HEK293 (cell line): ENCODE measurements at regions not wholly inside any gene's neighbourhood (a gene's known extent, or its start where the extent isn't known, plus 50 kb on each side); places are given as distances from the start of the nearest gene placed in this dataset.

Source experiments
- CTCF ChIP-seq: fragments of 450-650 bp; formaldehyde crosslinking; IDR thresholded peaks from 2 replicates; pipeline ENCODE4 v1.5.1; 2016; ENCODE audit warnings: missing biosample characterization, missing genetic modification characterization
- MYNN ChIP-seq: fragments of 450-650 bp; formaldehyde crosslinking; IDR thresholded peaks from 2 replicates; pipeline ENCODE4 v1.5.1; 2016; ENCODE audit warnings: missing biosample characterization, missing genetic modification characterization, borderline replicate concordance
- REST ChIP-seq: fragments of 450-650 bp; formaldehyde crosslinking; IDR thresholded peaks from 2 replicates; pipeline ENCODE4 v1.5.1; 2016; ENCODE audit warnings: missing biosample characterization, missing genetic modification characterization
- TCF7L2 ChIP-seq: IDR thresholded peaks from 2 replicates; pipeline ENCODE4 v1.6.1; 2011; ENCODE audit warnings: low read depth, mild to moderate bottlenecking, inconsistent platforms, low read length, moderate library complexity, borderline replicate concordance
- ZBTB1 ChIP-seq: fragments of 450-650 bp; formaldehyde crosslinking; IDR thresholded peaks from 2 replicates; pipeline ENCODE4 v1.5.1; 2016; ENCODE audit warnings: missing biosample characterization, missing genetic modification characterization
- ZNF114 ChIP-seq: fragments of 450-650 bp; formaldehyde crosslinking; IDR thresholded peaks from 2 replicates; pipeline ENCODE4 v1.5.0; 2017; ENCODE audit warnings: missing biosample characterization, missing genetic modification characterization
- ZNF274 ChIP-seq, 2 experiments: fragments of 200-500 bp in 1 of 2; fragments of 450-650 bp in 1 of 2; sonication (Bioruptor generic) in 1 of 2; formaldehyde crosslinking in 1 of 2; IDR thresholded peaks; 2 replicates each; pipeline versions ENCODE4 v1.5.1 to v1.6.1; 2014 to 2016; ENCODE audit warnings: borderline replicate concordance in 1 of 2, inconsistent platforms in 1 of 2, low read length in 1 of 2, missing biosample characterization in 1 of 2, missing genetic modification characterization in 1 of 2
- ZNF292 ChIP-seq: fragments of 450-650 bp; formaldehyde crosslinking; IDR thresholded peaks from 2 replicates; pipeline ENCODE4 v1.5.1; 2016; ENCODE audit warnings: low read depth, missing biosample characterization, missing genetic modification characterization, borderline replicate concordance
- TF ChIP-seq, protein P1 (sequence below): fragments of 450-650 bp; formaldehyde crosslinking; IDR thresholded peaks from 2 replicates; pipeline ENCODE4 v1.5.1; 2017; ENCODE audit warnings: missing biosample characterization, missing genetic modification characterization

GRCh38 chr5:101212942-101213514 is 309.9 kb upstream of the ST8SIA4 start:
- TF ChIP-seq CTCF (tag by site-specific recombination) = no peak
- TF ChIP-seq ZNF292 = no peak
- TF ChIP-seq, protein P1, sequence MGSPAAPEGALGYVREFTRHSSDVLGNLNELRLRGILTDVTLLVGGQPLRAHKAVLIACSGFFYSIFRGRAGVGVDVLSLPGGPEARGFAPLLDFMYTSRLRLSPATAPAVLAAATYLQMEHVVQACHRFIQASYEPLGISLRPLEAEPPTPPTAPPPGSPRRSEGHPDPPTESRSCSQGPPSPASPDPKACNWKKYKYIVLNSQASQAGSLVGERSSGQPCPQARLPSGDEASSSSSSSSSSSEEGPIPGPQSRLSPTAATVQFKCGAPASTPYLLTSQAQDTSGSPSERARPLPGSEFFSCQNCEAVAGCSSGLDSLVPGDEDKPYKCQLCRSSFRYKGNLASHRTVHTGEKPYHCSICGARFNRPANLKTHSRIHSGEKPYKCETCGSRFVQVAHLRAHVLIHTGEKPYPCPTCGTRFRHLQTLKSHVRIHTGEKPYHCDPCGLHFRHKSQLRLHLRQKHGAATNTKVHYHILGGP (tag by site-specific recombination) = no peak
- TF ChIP-seq MYNN (tag by site-specific recombination) = no peak
- no peak for TF ChIP-seq ZBTB1 (tag by site-specific recombination)
- no peak for TF ChIP-seq ZNF274 (IDR thresholded peaks at IDR 0.05; ENCODE audit: low read length)
- no peak for TF ChIP-seq ZNF274 (tag by site-specific recombination; IDR thresholded peaks at IDR 0.05; ENCODE audit: borderline replicate concordance)
- TF ChIP-seq ZNF114 (tag by site-specific recombination) = no peak
- no peak for TF ChIP-seq TCF7L2
- TF ChIP-seq REST = no peak
